GM18858 (cell line): ENCODE measurements at regions not wholly inside any gene's neighbourhood (a gene's known extent, or its start where the extent isn't known, plus 50 kb on each side); places are given as distances from the start of the nearest gene placed in this dataset.
"Not testable (repeated sequence)": the region's sequence is repeated elsewhere in the genome, so short reads cannot be mapped to it uniquely, and the experiment has no call there.

Experiments
- ATAC-seq: cut with Tn5 transposase; IDR thresholded peaks from one replicate; pipeline ENCODE4 v1.9.1; 2021; ENCODE audit not compliant: unreplicated experiment

- no peak for ATAC-seq
Observed at GRCh38 chr10:3396116-3396515, 223.5 kb upstream of the PITRM1 start.

- ATAC-seq: no peak
Observed at GRCh38 chr10:3395458-3395861, 222.9 kb upstream of the PITRM1 start.

- no peak for ATAC-seq
Observed at GRCh38 chr10:3395041-3395440, 222.5 kb upstream of the PITRM1 start.

GRCh38 chr10:3393958-3394357, 221.4 kb upstream of the PITRM1 start:
- no peak for ATAC-seq

GRCh38 chr10:3391657-3392056, 219.1 kb upstream of the PITRM1 start:
- ATAC-seq: no peak

GRCh38 chr10:3389130-3389529, 216.5 kb upstream of the PITRM1 start:
- no peak for ATAC-seq

- ATAC-seq: no peak
Observed at GRCh38 chr10:3385487-3385886, 212.9 kb upstream of the PITRM1 start.

GRCh38 chr10:3382092-3382491, 209.5 kb upstream of the PITRM1 start:
- no peak for ATAC-seq

GRCh38 chr10:3380406-3381050, 207.9 kb upstream of the PITRM1 start:
- ATAC-seq: no peak

- ATAC-seq: no peak
Observed at GRCh38 chr10:3376631-3377030, 204.0 kb upstream of the PITRM1 start.

GRCh38 chr10:3375505-3375904, 202.9 kb upstream of the PITRM1 start:
- no peak for ATAC-seq

GRCh38 chr10:3374914-3375313, 202.3 kb upstream of the PITRM1 start:
- no peak for ATAC-seq

GRCh38 chr10:3373374-3374027, 200.9 kb upstream of the PITRM1 start:
- ATAC-seq: not testable (repeated sequence)

GRCh38 chr10:3372281-3372680, 199.7 kb upstream of the PITRM1 start:
- no peak for ATAC-seq

- not testable (repeated sequence) for ATAC-seq
Observed at GRCh38 chr10:3371624-3372023, 199.0 kb upstream of the PITRM1 start.

GRCh38 chr10:3366735-3367405, 194.3 kb upstream of the PITRM1 start:
- no peak for ATAC-seq

GRCh38 chr10:3366043-3366442, 193.5 kb upstream of the PITRM1 start:
- ATAC-seq: no peak

GRCh38 chr10:3365630-3366029, 193.0 kb upstream of the PITRM1 start:
- no peak for ATAC-seq

GRCh38 chr10:3364768-3365480, 192.3 kb upstream of the PITRM1 start:
- ATAC-seq: no peak

- no peak for ATAC-seq
Observed at GRCh38 chr10:3363311-3364045, 190.9 kb upstream of the PITRM1 start.

- no peak for ATAC-seq
Observed at GRCh38 chr10:3362394-3362793, 189.8 kb upstream of the PITRM1 start.
